CD4-positive, alpha-beta T cell treated with Interleukin-10 for 1 hour (primary cell): ENCODE measurements at regions not wholly inside any gene's neighbourhood (a gene's known extent, or its start where the extent isn't known, plus 50 kb on each side); places are given as distances from the start of the nearest gene placed in this dataset.

Source experiments
- DNase-seq: peaks from one replicate; pipeline ENCODE4 v3.0.0-alpha.2; 2020

DNA sequence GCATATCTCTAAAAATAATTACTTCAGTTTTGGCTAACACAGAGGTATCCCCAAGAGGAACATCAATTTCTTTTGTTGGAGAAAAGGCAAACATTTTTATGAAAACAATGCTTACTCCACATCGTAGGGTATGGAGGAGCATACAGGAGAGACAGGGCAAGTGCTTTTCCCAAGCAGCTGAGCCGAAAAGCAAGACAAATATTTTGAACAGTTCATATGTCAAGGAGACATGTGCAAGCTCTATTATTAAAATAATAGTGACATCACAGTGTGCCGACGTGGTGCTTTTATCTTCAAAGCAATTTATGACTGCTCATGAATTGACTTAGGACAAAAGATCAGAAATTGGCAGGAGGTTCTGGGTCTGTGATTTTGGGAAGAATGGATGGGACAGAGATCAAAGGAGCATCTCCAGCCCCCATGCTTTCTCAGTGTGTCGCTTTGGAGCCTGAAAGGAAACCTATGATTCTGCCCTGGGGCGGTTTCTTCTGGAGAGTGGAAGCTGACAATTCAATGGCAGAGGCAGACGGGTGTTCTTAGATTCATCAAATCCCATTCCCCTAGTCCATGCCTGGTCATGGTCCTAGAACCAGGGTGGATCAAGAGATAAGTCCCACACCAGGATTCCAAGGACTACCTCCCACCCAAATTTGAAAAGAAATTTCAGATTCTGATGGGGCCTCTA, 97.1 kb downstream of the JCAD start:
- DNase-seq = no peak

DNA sequence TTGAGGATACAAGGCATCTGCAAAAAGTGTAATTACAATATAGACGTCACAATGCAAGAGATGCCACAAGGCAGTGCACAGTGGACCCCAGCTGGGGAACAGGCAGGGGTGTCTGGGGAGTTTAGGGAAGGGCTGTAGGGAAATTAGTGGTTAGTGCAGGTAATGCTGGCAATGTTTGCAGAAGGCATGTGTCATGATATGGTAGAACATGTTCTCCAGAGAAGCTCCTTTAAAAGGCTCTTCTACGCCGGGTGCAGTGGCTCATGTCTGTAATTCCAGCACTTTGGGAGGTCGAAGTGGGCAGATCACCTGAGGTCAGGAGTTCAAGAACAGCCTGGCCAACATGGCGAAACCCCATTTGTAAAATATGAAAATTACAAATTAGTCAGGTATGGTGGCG, 98.0 kb downstream of the JCAD start:
- DNase-seq = no peak

GRCh38 chr10:29960261-29960660, 99.1 kb downstream of the JCAD start:
- no peak for DNase-seq

DNA sequence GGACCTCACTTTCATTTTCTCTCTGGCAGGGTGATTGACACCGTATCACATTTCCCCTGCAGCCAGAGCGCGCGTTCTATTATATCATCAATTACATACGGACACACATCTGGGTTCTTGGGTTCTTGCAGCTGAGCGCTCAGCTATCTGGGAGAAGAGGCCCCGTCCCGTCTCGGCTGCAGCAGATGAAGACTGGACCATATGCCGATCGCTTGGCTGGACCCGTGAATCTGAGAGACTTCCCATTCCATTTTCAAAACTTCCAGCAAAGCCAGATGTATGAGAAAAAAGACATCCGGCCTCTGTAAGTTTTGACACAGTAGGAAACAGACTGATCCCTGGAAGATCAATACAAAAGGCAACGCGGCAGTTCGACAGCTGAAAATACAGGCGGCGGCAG, 99.8 kb downstream of the JCAD start:
- no peak for DNase-seq

DNA sequence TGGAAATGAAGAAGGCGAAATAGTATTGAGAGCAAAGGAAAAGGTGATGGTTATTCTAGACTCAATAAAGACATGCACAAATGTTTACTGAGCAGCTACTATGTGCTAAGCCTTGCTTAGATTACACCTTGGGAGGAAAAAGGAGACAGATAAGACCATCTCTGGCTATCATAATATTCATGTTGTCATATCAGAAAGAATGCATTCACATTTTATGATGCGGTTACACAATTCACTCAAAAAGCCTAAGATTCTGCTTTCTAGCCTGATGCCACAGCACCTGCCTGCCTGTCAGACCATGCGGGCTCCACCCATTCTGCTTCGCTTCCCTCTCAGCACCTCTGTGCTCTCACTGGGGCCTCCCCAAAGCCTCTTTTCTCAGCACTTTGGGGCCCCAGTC, 100.9 kb downstream of the JCAD start:
- DNase-seq = no peak

DNA sequence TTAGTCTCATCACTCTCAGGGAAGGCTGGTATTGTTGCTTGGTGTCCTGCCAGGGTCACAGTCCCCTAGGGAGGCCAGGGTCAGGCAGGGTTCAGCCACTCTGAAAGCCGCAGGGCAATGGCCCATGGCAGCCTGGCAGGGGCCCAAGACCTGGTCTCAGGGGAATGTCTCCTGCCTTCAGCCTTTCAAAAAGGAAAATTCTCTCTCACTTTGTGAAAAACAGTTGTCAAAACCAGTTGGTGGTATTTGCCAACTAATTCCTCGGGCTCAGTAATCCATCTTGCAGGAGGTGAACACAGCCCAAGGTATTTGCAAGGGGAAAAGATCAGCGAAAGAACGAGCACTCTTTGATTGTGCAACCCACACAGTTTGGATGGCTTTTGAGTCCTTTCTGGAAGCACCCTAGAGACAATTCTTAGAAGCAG, 101.5 kb downstream of the JCAD start:
- no peak for DNase-seq

- no peak for DNase-seq
These were observed 102.2 kb downstream of the JCAD start for GRCh38 chr10:29957236-29957635.

- DNase-seq = no peak
These were observed 103.0 kb downstream of the JCAD start for GRCh38 chr10:29956335-29956924.

- no peak for DNase-seq
These were observed 104.0 kb downstream of the JCAD start for GRCh38 chr10:29955329-29955935.

- DNase-seq = no peak
These were observed 107.9 kb downstream of the JCAD start for GRCh38 chr10:29951441-29951931.

DNA sequence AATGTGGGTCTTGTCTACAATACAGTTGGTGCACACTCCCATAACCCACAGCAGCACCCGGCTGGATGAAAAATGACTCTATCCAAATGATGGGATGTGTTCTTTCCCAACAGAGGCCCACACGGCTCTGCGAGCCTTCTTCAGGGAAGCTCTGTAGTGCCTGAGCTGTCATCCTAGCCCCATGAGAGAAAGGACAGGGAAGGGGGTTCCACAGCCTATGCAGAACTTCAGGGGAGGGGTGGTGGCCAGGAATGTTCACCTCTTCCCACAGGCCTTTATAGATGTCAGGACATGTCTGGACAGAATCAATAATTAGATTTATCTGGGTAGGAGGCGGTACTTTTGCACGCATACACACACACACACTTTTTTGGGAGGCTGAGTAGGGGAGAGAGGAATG, 109.0 kb downstream of the JCAD start:
- DNase-seq = no peak

DNA sequence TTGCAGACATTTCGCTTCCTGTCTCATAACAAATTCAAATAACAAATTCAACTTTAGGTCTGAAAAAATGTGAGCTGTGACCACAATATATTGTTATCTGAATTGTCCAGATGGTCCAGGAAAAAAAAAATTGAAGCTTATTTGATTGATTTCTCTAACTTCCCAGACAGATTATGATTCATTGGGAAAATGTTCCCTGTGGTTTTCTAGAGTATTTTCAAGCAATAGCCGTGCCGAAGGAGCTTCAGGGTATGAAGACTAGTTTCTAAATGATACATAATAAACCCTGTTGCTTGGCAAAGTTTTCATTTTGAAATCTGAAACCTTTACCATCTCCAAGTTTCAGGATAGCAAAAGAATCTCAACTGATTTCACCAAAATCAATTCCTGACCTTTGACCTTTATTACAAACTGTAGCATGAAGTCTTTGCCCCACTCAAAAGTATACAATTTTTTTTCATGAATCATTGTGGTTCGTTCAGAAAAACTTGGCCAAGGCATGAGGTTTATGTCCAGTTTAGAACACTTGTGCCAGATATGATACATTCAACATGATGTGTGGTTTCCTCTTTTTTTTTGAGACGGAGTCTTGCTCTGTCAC, 109.9 kb downstream of the JCAD start:
- DNase-seq = no peak

GRCh38 chr10:29948881-29949355, 110.5 kb downstream of the JCAD start:
- no peak for DNase-seq

GRCh38 chr10:29947701-29948060, 111.7 kb downstream of the JCAD start:
- no peak for DNase-seq

DNA sequence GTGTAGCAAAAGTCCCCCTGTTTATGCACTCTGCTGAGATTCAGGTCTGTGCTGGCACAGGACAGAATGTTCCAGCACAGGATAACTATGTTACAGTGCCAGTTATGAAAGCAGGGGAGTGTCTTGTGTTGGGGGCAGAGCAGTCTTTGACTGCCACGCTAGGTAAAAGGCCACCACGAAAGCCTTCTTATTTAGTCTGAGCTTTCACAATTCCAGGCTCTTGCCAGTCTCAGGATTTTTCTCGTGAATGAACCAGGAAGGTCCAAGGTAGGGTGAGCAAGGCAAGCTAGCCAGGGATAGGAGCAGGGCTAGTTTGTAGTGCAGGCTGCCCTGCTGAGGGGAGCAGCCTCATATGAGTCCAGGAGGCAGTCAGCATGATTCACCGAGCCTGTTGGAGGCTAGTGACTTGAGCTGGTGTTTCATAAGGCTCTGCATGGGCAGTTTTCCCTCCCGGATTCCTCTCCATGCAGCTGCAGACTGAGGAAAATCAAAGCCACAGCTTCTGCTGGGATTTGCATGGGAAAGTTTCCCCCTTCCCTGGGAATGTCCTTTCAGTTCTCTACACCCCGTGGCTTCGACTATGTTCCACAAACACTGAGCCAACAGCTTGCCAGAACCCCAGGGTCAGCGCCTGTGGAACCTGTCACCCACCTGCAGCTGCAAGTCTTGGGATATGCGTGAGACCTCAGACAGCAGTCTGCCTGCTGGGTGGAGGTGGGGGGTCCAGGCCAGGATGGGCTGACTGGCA, 112.3 kb downstream of the JCAD start:
- DNase-seq = no peak

GRCh38 chr10:29946614-29946952, 112.8 kb downstream of the JCAD start:
- DNase-seq = no peak

DNA sequence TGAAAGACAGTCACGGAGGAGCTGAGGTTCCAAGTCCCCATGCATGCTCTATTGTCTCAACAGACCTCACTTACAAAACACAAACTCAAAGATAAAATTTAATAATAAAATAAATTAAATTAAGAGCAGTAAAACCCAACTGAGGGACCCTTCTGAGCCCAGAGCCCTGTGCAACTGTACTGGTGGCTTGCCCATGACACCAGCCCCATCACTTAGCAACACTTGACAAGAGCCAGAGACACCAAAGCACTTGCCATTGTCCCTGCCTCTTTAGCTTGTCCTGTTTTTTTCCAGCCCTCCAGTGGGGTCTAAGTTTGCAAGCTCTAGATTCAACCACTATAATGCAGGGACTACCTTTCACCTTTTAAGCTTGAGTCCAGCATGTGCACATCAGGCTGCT, 117.9 kb downstream of the JCAD start:
- DNase-seq = no peak

GRCh38 chr10:29932991-29933390, 126.4 kb downstream of the JCAD start:
- no peak for DNase-seq

GRCh38 chr10:29931833-29932232, 127.6 kb downstream of the JCAD start:
- DNase-seq = no peak

DNA sequence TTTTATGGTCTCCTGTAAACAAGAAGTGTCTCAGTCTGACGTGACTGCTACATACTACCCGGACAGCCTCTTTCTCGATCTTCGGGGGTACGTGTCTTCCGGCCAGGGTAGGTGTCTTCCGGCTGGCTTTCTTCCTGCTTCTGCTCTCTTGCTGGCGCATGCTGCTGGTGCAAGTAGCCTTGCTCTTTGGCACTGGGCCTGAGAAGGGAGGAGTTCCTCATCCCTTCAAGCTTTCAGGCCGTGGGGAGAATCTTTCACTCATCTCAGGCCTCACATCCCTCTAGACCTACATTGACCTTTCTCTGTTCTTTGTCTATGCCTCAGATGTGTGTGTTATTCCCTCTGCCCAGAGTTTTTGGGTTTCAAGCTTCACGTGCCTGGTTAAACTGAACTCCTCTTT, 130.4 kb downstream of the JCAD start:
- no peak for DNase-seq

GRCh38 chr10:29926693-29927048, 132.7 kb downstream of the JCAD start:
- DNase-seq = no peak

- no peak for DNase-seq
These were observed 133.4 kb downstream of the JCAD start for GRCh38 chr10:29925771-29926692.
